SK-N-SH treated with all-trans-retinoic acid at 6 μM for 48 hours (cell line): ENCODE measurements at regions not wholly inside any gene's neighbourhood (a gene's known extent, or its start where the extent isn't known, plus 50 kb on each side); places are given as distances from the start of the nearest gene placed in this dataset.

Experiments
- PATZ1 ChIP-seq: fragments of 250-450 bp; sonication (Bioruptor Pico); IDR thresholded peaks from 2 replicates; pipeline ENCODE4 v1.8.0; 2020; ENCODE audit warnings: mild to moderate bottlenecking, moderate library complexity, borderline replicate concordance
- ZFP3 ChIP-seq: fragments of 250-450 bp; sonication (Bioruptor Pico); IDR thresholded peaks from 2 replicates; pipeline ENCODE4 v1.5.0; 2020; ENCODE audit warnings: mild to moderate bottlenecking, moderate library complexity

GRCh38 chr4:62970846-62971245, 1438.4 kb downstream of the TECRL start:
- TF ChIP-seq PATZ1, result no peak
- no peak for TF ChIP-seq ZFP3 (CRISPR knock-in tag)
